Uterus (tissue), 3 donors: ENCODE measurements at regions not wholly inside any gene's neighbourhood (a gene's known extent, or its start where the extent isn't known, plus 50 kb on each side); places are given as distances from the start of the nearest gene placed in this dataset.

Experiments
- DNase-seq, 2 donors: peaks; one replicate each; pipeline ENCODE4 v3.0.0-alpha.2; 2019 to 2020
- H3K27ac ChIP-seq, 2 donors: fragments of 200-600 bp; sonication (generic); 1 replicate in 1 of 2; 2 replicates in 1 of 2; pipeline ENCODE4 v1.5.1; 2016 to 2018
- H3K27me3 ChIP-seq, 2 donors: fragments of 200-600 bp; sonication (generic); one replicate each; pipeline ENCODE4 v1.5.1; 2018 to 2019; ENCODE audit warnings: control low read depth in 1 of 2
- H3K36me3 ChIP-seq, 2 donors: fragments of 200-600 bp; sonication (generic); one replicate each; pipeline ENCODE4 v1.5.1; 2019; ENCODE audit warnings: control low read depth in 1 of 2
- H3K4me1 ChIP-seq, 2 donors: fragments of 200-600 bp; sonication (generic); one replicate each; pipeline ENCODE4 v1.5.1; 2018 to 2019; ENCODE audit warnings: control low read depth in 1 of 2
- H3K4me3 ChIP-seq, 2 donors: fragments of 200-600 bp; sonication (generic); 1 replicate in 1 of 2; 2 replicates in 1 of 2; pipeline ENCODE4 v1.5.1; 2018 to 2019; ENCODE audit warnings: mild to moderate bottlenecking in 1 of 2
- H3K9me3 ChIP-seq, 2 donors: fragments of 200-600 bp; sonication (generic); one replicate each; pipeline ENCODE4 v1.5.1; 2019; ENCODE audit warnings: control low read depth in 1 of 2
- POLR2A ChIP-seq, 2 donors: fragments of 450-650 bp; IDR thresholded peaks; one replicate each; pipeline ENCODE4 v1.6.1; 2016; ENCODE audit warnings: antibody characterized with exemption in 2 of 2, mild to moderate bottlenecking in 1 of 2, moderate library complexity in 1 of 2
- intact Hi-C: fragments of 100-400 bp; cut with DNase I; formaldehyde crosslinking; loops from one replicate; pipeline ENCODE4 v1.15.1; 2023; ENCODE audit warnings: low total_unique reads
- TF ChIP-seq, protein P1 (sequence below), 4 experiments: fragments of 200-600 bp in 2 of 4; fragments of 450-650 bp in 2 of 4; sonication (generic) in 2 of 4; IDR thresholded peaks; one replicate each; pipeline ENCODE4 v1.5.1; 2016 to 2019; ENCODE audit warnings: antibody characterized with exemption in 4 of 4, mild to moderate bottlenecking in 2 of 4, moderate library complexity in 1 of 4
- donor health status: DM: yes; HTN: yes; CAD: no.

GRCh38 chr15:100728371-100729201 is 126.2 kb downstream of the ASB7 start:
- DNase-seq: peak in 1 of 2 donors; percentile 13
- Histone ChIP-seq H3K27ac (no peak overlapping the region), H3K4me1 (peaks cover 0 to 10% of the 10 kb centered on the region in 2 donors), H3K4me3 (no peak overlapping the region), H3K27me3 (no peaks in the 10 kb centered on the region), H3K9me3 (no peaks in the 10 kb centered on the region), H3K36me3 (no peaks in the 10 kb centered on the region)
- TF ChIP-seq POLR2A (IDR thresholded peaks at IDR 0.05): no peak
- TF ChIP-seq, protein P1, sequence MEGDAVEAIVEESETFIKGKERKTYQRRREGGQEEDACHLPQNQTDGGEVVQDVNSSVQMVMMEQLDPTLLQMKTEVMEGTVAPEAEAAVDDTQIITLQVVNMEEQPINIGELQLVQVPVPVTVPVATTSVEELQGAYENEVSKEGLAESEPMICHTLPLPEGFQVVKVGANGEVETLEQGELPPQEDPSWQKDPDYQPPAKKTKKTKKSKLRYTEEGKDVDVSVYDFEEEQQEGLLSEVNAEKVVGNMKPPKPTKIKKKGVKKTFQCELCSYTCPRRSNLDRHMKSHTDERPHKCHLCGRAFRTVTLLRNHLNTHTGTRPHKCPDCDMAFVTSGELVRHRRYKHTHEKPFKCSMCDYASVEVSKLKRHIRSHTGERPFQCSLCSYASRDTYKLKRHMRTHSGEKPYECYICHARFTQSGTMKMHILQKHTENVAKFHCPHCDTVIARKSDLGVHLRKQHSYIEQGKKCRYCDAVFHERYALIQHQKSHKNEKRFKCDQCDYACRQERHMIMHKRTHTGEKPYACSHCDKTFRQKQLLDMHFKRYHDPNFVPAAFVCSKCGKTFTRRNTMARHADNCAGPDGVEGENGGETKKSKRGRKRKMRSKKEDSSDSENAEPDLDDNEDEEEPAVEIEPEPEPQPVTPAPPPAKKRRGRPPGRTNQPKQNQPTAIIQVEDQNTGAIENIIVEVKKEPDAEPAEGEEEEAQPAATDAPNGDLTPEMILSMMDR (IDR thresholded peaks at IDR 0.05): no peak
- intact Hi-C loops: loop anchor here (5.0 kb wide), 1 partner anchor 719 kb away; no protein-coding TSS in a partner anchor

- intact Hi-C loops: loop anchor here (5.0 kb wide), 1 partner anchor 718 kb away; no protein-coding TSS in a partner anchor
- no peak for DNase-seq
- Histone ChIP-seq H3K27me3 (no peaks in the 10 kb centered on the region), H3K9me3 (no peaks in the 10 kb centered on the region), H3K4me3 (no peak overlapping the region), H3K27ac (no peak overlapping the region), H3K4me1 (peaks cover 0 to 13% of the 10 kb centered on the region in 2 donors), H3K36me3 (no peaks in the 10 kb centered on the region)
- TF ChIP-seq, protein P1 (IDR thresholded peaks at IDR 0.05): no peak
- TF ChIP-seq POLR2A (IDR thresholded peaks at IDR 0.05): no peak
These were observed 127.1 kb downstream of the ASB7 start for GRCh38 chr15:100729461-100729860.

DNA sequence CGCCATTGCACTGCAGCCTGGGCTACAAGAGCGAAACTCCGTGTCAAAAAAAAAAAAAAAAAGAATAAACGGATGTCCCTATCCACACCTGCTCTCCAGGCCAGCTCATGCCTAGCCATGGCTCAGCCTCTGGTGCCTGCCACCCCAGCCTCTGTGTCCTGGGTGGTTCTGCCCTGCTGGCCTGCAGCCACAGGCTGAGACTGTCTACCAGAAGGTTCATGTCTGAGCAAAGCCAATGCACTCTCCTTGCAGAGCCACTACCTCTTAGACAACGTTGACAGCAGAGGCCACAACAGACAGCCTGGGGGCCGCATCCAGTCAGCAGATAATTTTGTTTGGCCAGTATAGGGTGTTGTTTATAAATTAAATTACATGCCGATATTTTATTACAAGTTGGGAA is 127.7 kb downstream of the ASB7 start:
- no peak for DNase-seq
- TF ChIP-seq, protein P1 (IDR thresholded peaks at IDR 0.05): no peak
- no peak for TF ChIP-seq POLR2A (IDR thresholded peaks at IDR 0.05)
- Histone ChIP-seq H3K27me3 (no peaks in the 10 kb centered on the region), H3K9me3 (no peaks in the 10 kb centered on the region), H3K4me1 (peaks cover 0 to 13% of the 10 kb centered on the region in 2 donors), H3K36me3 (no peaks in the 10 kb centered on the region), H3K4me3 (no peak overlapping the region), H3K27ac (no peak overlapping the region)
- intact Hi-C loops: no loop called here

DNA sequence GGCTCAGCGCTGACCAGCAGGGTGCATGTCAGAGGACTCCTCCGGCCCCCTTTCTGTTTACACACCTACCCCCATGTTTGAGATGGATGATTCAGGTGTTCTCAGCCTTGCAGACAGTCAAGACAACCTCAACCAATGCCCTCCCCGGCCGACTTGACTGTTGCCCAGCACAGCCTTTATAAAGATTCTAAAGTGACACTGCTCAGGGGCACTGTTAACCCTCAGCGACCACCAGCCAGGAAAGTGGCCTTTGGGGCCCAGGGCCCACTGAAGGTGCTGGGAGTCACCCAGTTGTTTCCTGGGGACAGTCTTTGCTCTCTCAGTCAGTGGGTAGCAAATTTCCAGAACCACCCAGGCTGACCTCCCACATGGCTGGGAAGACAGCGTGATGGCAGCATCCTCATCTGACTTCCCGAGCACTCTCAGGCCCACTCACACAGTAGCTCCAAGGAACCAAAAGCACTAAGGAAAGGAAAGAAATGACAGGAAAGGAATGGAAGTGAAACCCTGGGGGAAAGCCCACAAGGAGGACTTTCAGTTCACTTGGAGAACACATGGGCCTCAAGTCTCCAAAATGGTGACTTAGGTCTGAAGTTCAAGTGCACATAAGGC is 128.4 kb downstream of the ASB7 start:
- intact Hi-C loops: no loop called here

More for the DNA sequence above, 128.4 kb downstream of the ASB7 start:
- H3K4me3 ChIP-seq: no peak overlapping the region
- no peaks in the 10 kb centered on the region for H3K36me3 ChIP-seq
- DNase-seq: no peak
- TF ChIP-seq, protein P1 (IDR thresholded peaks at IDR 0.05): no peak
- TF ChIP-seq POLR2A (IDR thresholded peaks at IDR 0.05): no peak
- H3K27ac ChIP-seq: no peak overlapping the region
- H3K9me3 ChIP-seq: no peaks in the 10 kb centered on the region
- H3K27me3 ChIP-seq: no peaks in the 10 kb centered on the region
- peaks cover 0 to 8% of the 10 kb centered on the region in 2 donors for H3K4me1 ChIP-seq
